H7 (cell line): ENCODE measurements at regions not wholly inside any gene's neighbourhood (a gene's known extent, or its start where the extent isn't known, plus 50 kb on each side); places are given as distances from the start of the nearest gene placed in this dataset.

ENCODE experiments used
- DNase-seq: peaks from one replicate; pipeline ENCODE4 v3.0.0; 2012
- H3K27me3 ChIP-seq: 2 replicates; pipeline ENCODE4 v1.6.0; 2011; ENCODE audit warnings: mild to moderate bottlenecking, low read length; ENCODE audit not compliant: control insufficient read depth, insufficient read depth
- H3K36me3 ChIP-seq: replicated peaks from 2 replicates; pipeline ENCODE4 v1.5.1; 2011; ENCODE audit warnings: low read length; ENCODE audit not compliant: control insufficient read depth, insufficient read depth
- H3K4me3 ChIP-seq: 2 replicates; pipeline ENCODE4 v1.5.1; 2011; ENCODE audit warnings: low read depth, mild to moderate bottlenecking, control low read depth, low read length, moderate library complexity; ENCODE audit not compliant: insufficient read depth

GRCh38 chr19:27776020-27776419, 1436.9 kb downstream of the UQCRFS1 start:
- Histone ChIP-seq H3K4me3 (no peak overlapping the region), H3K27me3 (no peaks in the 10 kb centered on the region; the same call in 1 of the 2 replicates), H3K36me3 (no peaks in the 10 kb centered on the region; the same call in 1 of the 2 replicates)
- DNase-seq = no peak

- Histone ChIP-seq H3K36me3 (no peaks in the 10 kb centered on the region; the same call in 1 of the 2 replicates), H3K4me3 (no peak overlapping the region)
- DNase-seq = no peak
Observed at GRCh38 chr19:27775395-27775794, 1437.6 kb downstream of the UQCRFS1 start.

DNA sequence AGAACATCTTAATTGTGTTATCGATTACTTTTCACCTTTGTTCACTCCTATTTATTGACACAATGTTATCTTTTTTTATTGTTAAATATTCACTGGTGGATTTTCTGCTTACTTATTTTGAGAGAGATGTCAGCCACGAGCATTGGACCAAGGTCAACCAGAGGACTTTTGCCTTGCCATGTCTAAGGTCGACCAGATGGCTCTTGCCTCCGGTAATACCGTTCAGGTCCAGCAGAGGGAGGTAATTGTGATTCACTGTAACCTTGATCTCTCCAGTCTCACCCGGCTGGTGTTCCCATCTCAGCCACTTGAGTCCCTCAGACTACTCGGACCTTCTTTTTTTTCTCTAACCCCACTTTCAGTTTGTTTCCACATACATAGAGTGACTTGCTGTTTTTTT, 1438.1 kb downstream of the UQCRFS1 start:
- Histone ChIP-seq H3K4me3 (no peak overlapping the region), H3K36me3 (no peaks in the 10 kb centered on the region; the same call in 1 of the 2 replicates), H3K27me3 (no peaks in the 10 kb centered on the region; the same call in 1 of the 2 replicates)
- no peak for DNase-seq

More at GRCh38 chr19:27775395-27775794, 1437.6 kb downstream of the UQCRFS1 start:
- no peaks in the 10 kb centered on the region; the same call in 1 of the 2 replicates for H3K27me3 ChIP-seq

GRCh38 chr19:27774337-27774736, 1438.6 kb downstream of the UQCRFS1 start:
- Histone ChIP-seq H3K27me3 (no peaks in the 10 kb centered on the region; the same call in 1 of the 2 replicates), H3K4me3 (no peak overlapping the region), H3K36me3 (no peaks in the 10 kb centered on the region; the same call in 1 of the 2 replicates)
- no peak for DNase-seq

DNA sequence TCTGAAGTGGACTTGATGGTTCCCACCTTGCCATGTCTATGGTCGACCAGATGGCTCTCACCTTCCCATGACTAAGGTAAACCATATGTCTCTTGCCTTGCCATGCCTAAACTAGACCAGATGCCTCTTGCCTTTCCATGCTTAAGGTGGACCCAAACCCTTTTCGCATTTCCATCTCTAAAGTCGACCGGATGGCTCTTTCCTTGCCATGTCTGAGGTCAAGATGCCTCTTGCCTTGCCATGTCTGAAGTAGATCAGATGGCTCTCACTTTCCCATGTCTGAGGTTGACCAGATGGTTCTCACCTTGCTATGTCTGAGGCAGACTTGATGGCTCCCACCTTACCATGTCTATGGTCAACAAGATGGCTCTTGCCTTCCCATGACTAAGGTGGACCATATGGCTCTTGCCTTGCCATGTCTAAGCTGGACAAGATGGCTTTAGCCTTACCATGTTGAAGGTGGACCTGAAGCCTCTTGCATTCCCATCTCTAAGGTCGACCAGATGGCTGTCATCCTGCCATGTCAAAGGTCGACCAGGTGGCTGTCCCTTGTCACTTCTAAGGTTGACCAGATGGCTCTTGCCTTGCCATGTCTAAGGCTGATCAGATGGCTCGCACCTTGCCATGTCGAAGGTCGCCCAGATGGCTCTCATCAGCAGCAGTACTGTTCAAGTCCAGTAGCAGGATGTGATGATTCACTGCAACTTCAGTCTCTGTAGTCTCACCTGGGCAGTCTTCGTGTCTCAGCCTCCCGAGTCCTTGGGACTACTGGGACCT, 1439.4 kb downstream of the UQCRFS1 start:
- no peak for DNase-seq

GRCh38 chr19:27772059-27772458, 1440.9 kb downstream of the UQCRFS1 start:
- H3K36me3 ChIP-seq = no peaks in the 10 kb centered on the region; the same call in 1 of the 2 replicates
- H3K27me3 ChIP-seq = no peaks in the 10 kb centered on the region; the same call in 1 of the 2 replicates
- H3K4me3 ChIP-seq = no peak overlapping the region
- DNase-seq = no peak

More for the DNA sequence above, 1439.4 kb downstream of the UQCRFS1 start:
- H3K4me3 ChIP-seq = no peak overlapping the region
- no peaks in the 10 kb centered on the region; the same call in 1 of the 2 replicates for H3K36me3 ChIP-seq
- no peaks in the 10 kb centered on the region; the same call in 1 of the 2 replicates for H3K27me3 ChIP-seq

- DNase-seq = no peak
- no peaks in the 10 kb centered on the region; the same call in 1 of the 2 replicates for H3K27me3 ChIP-seq
- no peaks in the 10 kb centered on the region; the same call in 1 of the 2 replicates for H3K36me3 ChIP-seq
- no peak overlapping the region for H3K4me3 ChIP-seq
Observed at GRCh38 chr19:27770095-27770494, 1442.9 kb downstream of the UQCRFS1 start.

- no peaks in the 10 kb centered on the region for H3K36me3 ChIP-seq
- no peaks in the 10 kb centered on the region; the same call in 1 of the 2 replicates for H3K27me3 ChIP-seq
- no peak for DNase-seq
- no peak overlapping the region for H3K4me3 ChIP-seq
Observed at GRCh38 chr19:27767234-27767633, 1445.7 kb downstream of the UQCRFS1 start.

DNA sequence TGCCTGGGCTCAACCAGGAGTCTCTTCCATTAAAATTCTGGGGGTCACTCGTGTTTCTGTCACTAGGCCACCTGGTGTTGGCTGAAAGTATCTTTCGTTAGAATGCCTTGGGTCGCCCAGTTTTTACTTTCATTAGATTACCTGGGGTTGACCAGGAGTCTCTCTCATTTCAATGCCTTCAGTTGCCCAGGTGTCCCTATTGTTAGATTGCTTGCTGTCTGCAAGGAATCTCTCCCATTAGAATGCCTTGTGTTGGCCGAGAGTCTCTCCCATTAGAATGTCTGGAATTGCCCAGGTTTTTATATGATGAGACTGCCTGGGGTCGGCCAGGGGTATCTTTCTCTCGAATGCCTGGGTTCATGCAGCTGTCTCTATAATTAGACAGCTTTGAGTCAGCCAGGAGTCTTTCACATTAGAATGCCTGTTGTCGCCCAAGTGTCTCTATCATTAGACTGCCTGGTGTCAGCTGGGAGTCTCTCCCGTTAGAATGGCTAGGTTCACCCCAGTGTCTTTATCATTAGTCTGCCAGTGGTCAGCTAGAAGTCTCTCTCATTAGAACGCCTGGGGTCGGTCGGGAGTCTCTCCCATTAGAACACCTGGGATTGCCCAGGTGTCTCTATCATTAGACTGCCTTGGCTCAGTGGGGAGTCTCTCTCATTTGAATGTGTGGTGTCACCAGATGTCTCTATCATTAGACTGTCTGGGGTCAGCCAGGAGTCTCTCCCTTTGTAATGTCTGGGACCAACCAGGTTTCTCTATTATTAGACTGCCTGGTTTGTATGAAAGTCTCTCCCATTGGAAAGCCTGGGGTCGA, 1446.8 kb downstream of the UQCRFS1 start:
- Histone ChIP-seq H3K27me3 (no peaks in the 10 kb centered on the region; the same call in 1 of the 2 replicates), H3K36me3 (no peaks in the 10 kb centered on the region), H3K4me3 (no peak overlapping the region)
- DNase-seq = no peak

GRCh38 chr19:27765397-27765796, 1447.6 kb downstream of the UQCRFS1 start:
- H3K4me3 ChIP-seq = no peak overlapping the region
- DNase-seq = no peak
- no peaks in the 10 kb centered on the region for H3K36me3 ChIP-seq
- no peaks in the 10 kb centered on the region; the same call in 1 of the 2 replicates for H3K27me3 ChIP-seq

GRCh38 chr19:27764186-27764804, 1448.7 kb downstream of the UQCRFS1 start:
- Histone ChIP-seq H3K4me3 (no peak overlapping the region), H3K27me3 (no peaks in the 10 kb centered on the region; the same call in 1 of the 2 replicates), H3K36me3 (no peaks in the 10 kb centered on the region)
- no peak for DNase-seq

DNA sequence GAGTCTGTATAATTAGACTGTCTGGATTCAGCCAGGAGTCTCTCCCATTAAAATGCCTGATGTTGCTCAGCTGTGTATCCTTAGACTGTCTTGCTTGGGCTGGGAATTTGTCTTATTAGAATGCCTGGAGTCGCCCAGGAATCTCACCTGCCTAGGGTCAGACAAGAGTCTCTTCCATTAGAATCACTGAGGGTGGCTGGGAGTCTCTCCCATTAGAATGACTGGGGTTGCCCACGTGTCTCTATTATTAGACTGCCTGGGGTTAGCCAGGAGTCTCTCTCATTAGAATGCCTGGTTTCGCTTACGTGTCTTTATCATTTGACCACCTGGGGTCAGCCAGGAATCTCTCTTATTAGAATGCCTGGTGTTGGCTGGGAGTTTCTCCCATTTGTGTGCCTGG, 1450.0 kb downstream of the UQCRFS1 start:
- Histone ChIP-seq H3K27me3 (no peaks in the 10 kb centered on the region; the same call in 1 of the 2 replicates), H3K36me3 (no peaks in the 10 kb centered on the region), H3K4me3 (no peak overlapping the region)
- no peak for DNase-seq

DNA sequence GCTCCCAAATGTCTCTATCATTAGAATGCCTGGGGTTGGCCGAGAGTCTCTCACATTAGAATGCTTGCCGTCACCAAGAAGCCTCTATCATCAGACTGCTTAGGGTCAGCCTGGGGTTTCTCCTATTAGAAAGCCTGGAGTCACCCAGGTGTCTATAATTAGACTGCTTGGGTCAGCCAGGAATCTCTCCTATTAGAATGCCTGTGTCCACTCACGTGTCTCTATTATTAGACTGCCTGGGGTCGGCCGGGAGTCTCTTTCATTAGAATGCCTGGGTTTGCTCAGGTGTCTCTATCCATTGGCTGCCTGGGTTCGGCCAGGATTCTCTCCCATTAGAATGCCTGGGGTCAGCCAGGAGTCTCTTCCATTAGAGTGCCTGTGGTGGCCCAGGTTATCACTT, 1453.1 kb downstream of the UQCRFS1 start:
- DNase-seq = no peak
- H3K27me3 ChIP-seq = peaks cover 2% of the 10 kb centered on the region; the same call in 1 of the 2 replicates
- H3K4me3 ChIP-seq = no peak overlapping the region
- H3K36me3 ChIP-seq = no peaks in the 10 kb centered on the region
